HCT116 (cell line): ENCODE measurements at regions not wholly inside any gene's neighbourhood (a gene's known extent, or its start where the extent isn't known, plus 50 kb on each side); places are given as distances from the start of the nearest gene placed in this dataset.

Experiments
- ATAC-seq: fragments of 200-7000 bp; cut with Tn5 transposase; 2 replicates; pipeline ENCODE4 v1.9.1; 2020; ENCODE audit warnings: mild to moderate bottlenecking, moderate library complexity
- BruUV-seq: library from RNA; stranded (reverse); fragments of 400-500 nt; replicated peaks from 2 replicates; lab custom pipeline; 2021; lab: Mats Ljungman, UMichigan
- CTCF ChIA-PET: fragments of 300-600 bp; sonication (Branson Sonifier 250); formaldehyde crosslinking; loops from one replicate; lab custom pipeline; 2021; ENCODE audit warnings: antibody characterized with exemption; lab: Charles Lee
- POLR2A ChIA-PET: fragments of 300-600, 350-600 bp; sonication (Branson Sonifier 250); formaldehyde crosslinking; loops from one replicate; lab custom pipeline; 2021; ENCODE audit warnings: antibody characterized with exemption; lab: Charles Lee
- RAD21 ChIA-PET, 2 experiments: fragments of 300-600 bp; sonication (Branson Sonifier 250); formaldehyde crosslinking; loops; one replicate each; lab custom pipeline; 2023; ENCODE audit warnings: low total read pairs in 2 of 2; ENCODE audit not compliant: uncharacterized antibody in 2 of 2, unreplicated experiment in 2 of 2, low non-redundant PET in 1 of 2; lab: Charles Lee
- DNase-seq: peaks from one replicate; pipeline ENCODE4 v3.0.0-alpha.2; 2010; ENCODE audit warnings: low read depth, low spot score
- H2AFZ ChIP-seq: fragments of 200-600 bp; shearing (Covaris generic), sonication (generic); 2 replicates; pipeline ENCODE4 v1.6.1; 2017; ENCODE audit warnings: low read depth, mixed run types, mixed read lengths, antibody characterized with exemption, low read length; ENCODE audit not compliant: poor library complexity, severe bottlenecking
- H3K27ac ChIP-seq: 2 replicates; pipeline ENCODE4 v1.5.1; 2012; ENCODE audit warnings: low read depth, low read length
- H3K27me3 ChIP-seq: fragments of 200-600 bp; sonication (generic); 2 replicates; pipeline ENCODE4 v1.6.1; 2016; ENCODE audit warnings: mixed run types, low read length, mixed read lengths; ENCODE audit not compliant: insufficient read depth
- H3K36me3 ChIP-seq, 2 experiments: fragments of 200-500 bp in 1 of 2; fragments of 200-600 bp in 1 of 2; sonication (Bioruptor generic) in 1 of 2; sonication (generic) in 1 of 2; 2 replicates each; pipeline versions ENCODE4 v1.5.1 to v1.6.1; 2014 to 2016; ENCODE audit warnings: low read length in 2 of 2, inconsistent platforms in 1 of 2, mixed read lengths in 1 of 2, mixed run types in 1 of 2; ENCODE audit not compliant: insufficient read depth in 2 of 2, control insufficient read depth in 1 of 2
- H3K4me1 ChIP-seq, 2 experiments: fragments of 200-600 bp in 1 of 2; sonication (generic) in 1 of 2; 2 replicates each; pipeline versions ENCODE4 v1.5.1 to v1.6.1; 2012 to 2017; ENCODE audit warnings: low read length in 2 of 2, inconsistent platforms in 1 of 2, mild to moderate bottlenecking in 1 of 2, mixed read lengths in 1 of 2, mixed run types in 1 of 2, moderate library complexity in 1 of 2; ENCODE audit not compliant: insufficient read depth in 2 of 2, control insufficient read depth in 1 of 2
- H3K4me2 ChIP-seq: fragments of 200-600 bp; sonication (generic); 2 replicates; pipeline ENCODE4 v1.6.1; 2017; ENCODE audit warnings: mixed run types, low read length, mixed read lengths
- H3K4me3 ChIP-seq, 2 experiments: fragments of 200-600 bp in 1 of 2; sonication (generic) in 1 of 2; replicated peaks in 1 of 2; 2 replicates each; pipeline ENCODE4 v1.5.1; 2011 to 2016; ENCODE audit warnings: low read length in 2 of 2, control low read depth in 1 of 2, low read depth in 1 of 2, mild to moderate bottlenecking in 1 of 2, mixed read lengths in 1 of 2, mixed run types in 1 of 2
- H3K79me2 ChIP-seq: fragments of 200-600 bp; sonication (generic); 2 replicates; pipeline ENCODE4 v1.6.1; 2017; ENCODE audit warnings: mild to moderate bottlenecking, mixed run types, low read length, moderate library complexity, mixed read lengths; ENCODE audit not compliant: insufficient read depth
- H3K9ac ChIP-seq: fragments of 200-600 bp; sonication (generic); 2 replicates; pipeline ENCODE4 v1.6.1; 2016; ENCODE audit warnings: low read length, mixed read lengths
- H3K9me2 ChIP-seq: fragments of 200-600 bp; sonication (generic), shearing (Covaris generic); 2 replicates; pipeline ENCODE4 v1.6.1; 2017; ENCODE audit warnings: mixed run types, mild to moderate bottlenecking, moderate library complexity; ENCODE audit not compliant: insufficient read depth
- H3K9me3 ChIP-seq, 2 experiments: fragments of 200-500 bp in 1 of 2; fragments of 200-600 bp in 1 of 2; sonication (Bioruptor generic) in 1 of 2; sonication (generic) in 1 of 2; 2 replicates each; pipeline ENCODE4 v1.6.1; 2014 to 2017; ENCODE audit warnings: low read length in 2 of 2, mixed read lengths in 2 of 2, inconsistent platforms in 1 of 2, low read depth in 1 of 2, mild to moderate bottlenecking in 1 of 2, mixed run types in 1 of 2, moderate library complexity in 1 of 2; ENCODE audit not compliant: control insufficient read depth in 1 of 2, insufficient read depth in 1 of 2
- H4K20me1 ChIP-seq: fragments of 200-600 bp; sonication (generic), shearing (Covaris generic); 2 replicates; pipeline ENCODE4 v1.6.1; 2017; ENCODE audit warnings: mixed run types, mild to moderate bottlenecking, moderate library complexity; ENCODE audit not compliant: insufficient read depth
- CBX3 ChIP-seq: IDR thresholded peaks from 2 replicates; pipeline ENCODE4 v1.6.1; 2012; ENCODE audit warnings: low read depth
- CEBPB ChIP-seq: IDR thresholded peaks from 2 replicates; pipeline ENCODE4 v1.6.1; 2012; ENCODE audit warnings: low read depth
- EGR1 ChIP-seq: IDR thresholded peaks from 2 replicates; pipeline ENCODE4 v1.6.1; 2012; ENCODE audit warnings: low read depth
- EZH2 ChIP-seq: fragments of 200-600 bp; sonication (generic); IDR thresholded peaks from 2 replicates; pipeline ENCODE4 v1.6.1; 2017; ENCODE audit warnings: antibody characterized with exemption, mixed run types
- EZH2phosphoT487 ChIP-seq: fragments of 200-600 bp; IDR thresholded peaks from 2 replicates; pipeline ENCODE4 v1.6.1; 2018; ENCODE audit warnings: antibody characterized with exemption, borderline replicate concordance
- POLR2AphosphoS5 ChIP-seq: IDR thresholded peaks from 2 replicates; pipeline ENCODE4 v1.6.1; 2011; ENCODE audit warnings: mild to moderate bottlenecking, low read depth, low read length, moderate library complexity
- RAD21 ChIP-seq: IDR thresholded peaks from 2 replicates; pipeline ENCODE4 v1.6.1; 2012; ENCODE audit warnings: low read depth, mild to moderate bottlenecking
- SIN3A ChIP-seq: IDR thresholded peaks from 2 replicates; pipeline ENCODE4 v1.6.1; 2012; ENCODE audit warnings: low read depth
- SP1 ChIP-seq: IDR thresholded peaks from 2 replicates; pipeline ENCODE4 v1.6.1; 2012; ENCODE audit warnings: low read depth
- TCF7L2 ChIP-seq: IDR thresholded peaks from 2 replicates; pipeline ENCODE4 v1.7.0; 2011; ENCODE audit warnings: borderline replicate concordance, inconsistent platforms; ENCODE audit not compliant: insufficient read depth, insufficient read length; ENCODE audit errors: extremely low read depth
- ZNF274 ChIP-seq: fragments of 200-500 bp; sonication (Bioruptor generic); IDR thresholded peaks from 2 replicates; pipeline ENCODE4 v1.6.1; 2014; ENCODE audit warnings: mild to moderate bottlenecking, low read depth, low read length, inconsistent platforms
- intact Hi-C: fragments of 100-400 bp; cut with micrococcal nuclease; formaldehyde crosslinking; loops from 2 replicates; pipeline ENCODE4 v1.10.0; 2022
- TF ChIP-seq, protein P1 (sequence below), 3 experiments: fragments of 200-600 bp in 1 of 3; sonication (generic) in 1 of 3; IDR thresholded peaks in 2 of 3; conservative IDR thresholded peaks in 1 of 3; 2 replicates each; pipeline ENCODE4 v1.5.1; 2012 to 2017; ENCODE audit warnings: low read depth in 2 of 3, low read length in 2 of 3, antibody characterized with exemption in 1 of 3, borderline replicate concordance in 1 of 3, control low read depth in 1 of 3, mild to moderate bottlenecking in 1 of 3, mixed read lengths in 1 of 3, mixed run types in 1 of 3, moderate library complexity in 1 of 3; ENCODE audit not compliant: insufficient read depth in 1 of 3
- TF ChIP-seq, protein P2 (sequence below): IDR thresholded peaks from 2 replicates; pipeline ENCODE4 v1.6.1; 2012
- TF ChIP-seq, protein P3 (sequence below): IDR thresholded peaks from 2 replicates; pipeline ENCODE4 v1.6.1; 2011; ENCODE audit warnings: mild to moderate bottlenecking, low read length, moderate library complexity; ENCODE audit not compliant: insufficient replicate concordance; ENCODE audit errors: extremely low read depth
- TF ChIP-seq, protein P4 (sequence below): IDR thresholded peaks from 2 replicates; pipeline ENCODE4 v1.6.1; 2012

DNA sequence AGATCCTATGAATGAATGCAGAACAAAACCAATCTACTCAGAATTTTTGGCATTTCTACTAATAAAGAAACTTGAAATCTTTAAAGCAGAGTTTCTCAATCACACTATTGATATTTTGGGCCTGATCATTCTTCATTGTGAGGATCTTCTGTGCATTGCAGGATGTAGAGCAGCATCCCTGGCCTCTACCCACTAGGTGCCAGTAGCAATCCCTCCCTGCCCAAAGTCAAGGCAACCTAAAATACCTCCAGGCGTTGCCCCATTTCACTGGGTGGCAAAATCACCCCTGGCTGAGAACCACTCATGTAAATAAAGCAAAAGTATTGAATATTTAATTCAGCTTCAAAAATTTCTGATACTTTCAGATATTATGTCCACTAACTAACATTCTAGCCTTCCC, 213.0 kb downstream of the SP3 start:
- no peaks in the 10 kb centered on the region for H3K4me1 ChIP-seq
- no peaks in the 10 kb centered on the region for H3K9me2 ChIP-seq
- no peak overlapping the region for H3K9ac ChIP-seq
- intact Hi-C loops = loop anchor here (5.0 to 10.0 kb wide), 2 partner anchors 303 to 595 kb away; no protein-coding TSS in a partner anchor
- H3K27me3 ChIP-seq = no peaks in the 10 kb centered on the region
- ATAC-seq (peak; percentile 84), DNase-seq (peak; percentile 13)
- no peak overlapping the region for H3K4me2 ChIP-seq
- H3K27ac ChIP-seq = no peak overlapping the region
- no peak overlapping the region for H3K4me3 ChIP-seq
- BruUV-seq = no TSS peak
- ChIA-PET CTCF (no interaction called here), RAD21 (no interaction called here), POLR2A (no interaction called here)
- TF ChIP-seq, protein P1, sequence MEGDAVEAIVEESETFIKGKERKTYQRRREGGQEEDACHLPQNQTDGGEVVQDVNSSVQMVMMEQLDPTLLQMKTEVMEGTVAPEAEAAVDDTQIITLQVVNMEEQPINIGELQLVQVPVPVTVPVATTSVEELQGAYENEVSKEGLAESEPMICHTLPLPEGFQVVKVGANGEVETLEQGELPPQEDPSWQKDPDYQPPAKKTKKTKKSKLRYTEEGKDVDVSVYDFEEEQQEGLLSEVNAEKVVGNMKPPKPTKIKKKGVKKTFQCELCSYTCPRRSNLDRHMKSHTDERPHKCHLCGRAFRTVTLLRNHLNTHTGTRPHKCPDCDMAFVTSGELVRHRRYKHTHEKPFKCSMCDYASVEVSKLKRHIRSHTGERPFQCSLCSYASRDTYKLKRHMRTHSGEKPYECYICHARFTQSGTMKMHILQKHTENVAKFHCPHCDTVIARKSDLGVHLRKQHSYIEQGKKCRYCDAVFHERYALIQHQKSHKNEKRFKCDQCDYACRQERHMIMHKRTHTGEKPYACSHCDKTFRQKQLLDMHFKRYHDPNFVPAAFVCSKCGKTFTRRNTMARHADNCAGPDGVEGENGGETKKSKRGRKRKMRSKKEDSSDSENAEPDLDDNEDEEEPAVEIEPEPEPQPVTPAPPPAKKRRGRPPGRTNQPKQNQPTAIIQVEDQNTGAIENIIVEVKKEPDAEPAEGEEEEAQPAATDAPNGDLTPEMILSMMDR (IDR thresholded peaks at IDR 0.05 in 2 of 3, conservative IDR thresholded peaks at IDR 0.05 in 1 of 3; ENCODE audit: borderline replicate concordance in 1 of 3, insufficient read depth in 1 of 3, low read depth in 2 of 3, low read length in 2 of 3) = peak; percentile 34 to 56 (median 55); a peak in 4 of 6 replicates
- TF ChIP-seq RAD21 = peak; percentile 71
- TF ChIP-seq CBX3 = no peak
- H3K79me2 ChIP-seq = no peaks in the 10 kb centered on the region
- no peak overlapping the region for H2AFZ ChIP-seq
- no peaks in the 10 kb centered on the region for H3K36me3 ChIP-seq
- no peaks in the 10 kb centered on the region for H3K9me3 ChIP-seq
- H4K20me1 ChIP-seq = no peaks in the 10 kb centered on the region

DNA sequence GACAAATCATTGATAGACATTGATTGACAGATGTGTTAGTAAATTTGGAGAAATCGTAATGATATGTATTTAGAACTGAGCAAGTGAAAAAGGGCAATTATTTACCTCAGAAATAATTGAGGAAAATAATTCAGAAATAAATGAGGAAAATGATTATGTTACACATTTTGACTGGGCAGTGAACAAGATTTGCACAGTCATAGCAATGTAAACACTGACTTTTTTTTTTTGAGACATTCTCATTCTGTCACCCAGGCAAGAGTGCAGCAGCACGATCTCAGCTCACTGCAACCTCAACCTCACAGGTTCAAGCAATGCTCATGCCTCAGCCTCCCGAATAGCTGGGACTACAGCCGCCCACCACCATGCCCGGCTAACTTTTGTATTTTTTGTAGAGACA, 211.7 kb downstream of the SP3 start:
- Histone ChIP-seq H3K9me2 (no peaks in the 10 kb centered on the region), H3K36me3 (no peaks in the 10 kb centered on the region), H3K4me1 (no peaks in the 10 kb centered on the region), H3K9me3 (no peaks in the 10 kb centered on the region), H3K4me3 (no peak overlapping the region), H3K4me2 (no peak overlapping the region), H3K27ac (no peak overlapping the region), H2AFZ (no peak overlapping the region), H4K20me1 (no peaks in the 10 kb centered on the region), H3K9ac (no peak overlapping the region), H3K27me3 (no peaks in the 10 kb centered on the region), H3K79me2 (no peaks in the 10 kb centered on the region)
- BruUV-seq = no TSS peak
- RAD21 ChIA-PET = no interaction called here
- ATAC-seq (no peak), DNase-seq (no peak)
- POLR2A ChIA-PET = no interaction called here
- CTCF ChIA-PET = no interaction called here
- intact Hi-C loops = loop anchor here (5.0 to 10.0 kb wide), 2 partner anchors 301 to 594 kb away; no protein-coding TSS in a partner anchor
- no peak for TF ChIP-seq CEBPB
- no peak for TF ChIP-seq SP1
- no peak for TF ChIP-seq TCF7L2
- no peak for TF ChIP-seq ZNF274
- TF ChIP-seq EZH2phosphoT487 = no peak
- no peak for TF ChIP-seq SIN3A
- TF ChIP-seq, protein P2, sequence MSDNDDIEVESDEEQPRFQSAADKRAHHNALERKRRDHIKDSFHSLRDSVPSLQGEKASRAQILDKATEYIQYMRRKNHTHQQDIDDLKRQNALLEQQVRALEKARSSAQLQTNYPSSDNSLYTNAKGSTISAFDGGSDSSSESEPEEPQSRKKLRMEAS = no peak
- TF ChIP-seq, protein P3, sequence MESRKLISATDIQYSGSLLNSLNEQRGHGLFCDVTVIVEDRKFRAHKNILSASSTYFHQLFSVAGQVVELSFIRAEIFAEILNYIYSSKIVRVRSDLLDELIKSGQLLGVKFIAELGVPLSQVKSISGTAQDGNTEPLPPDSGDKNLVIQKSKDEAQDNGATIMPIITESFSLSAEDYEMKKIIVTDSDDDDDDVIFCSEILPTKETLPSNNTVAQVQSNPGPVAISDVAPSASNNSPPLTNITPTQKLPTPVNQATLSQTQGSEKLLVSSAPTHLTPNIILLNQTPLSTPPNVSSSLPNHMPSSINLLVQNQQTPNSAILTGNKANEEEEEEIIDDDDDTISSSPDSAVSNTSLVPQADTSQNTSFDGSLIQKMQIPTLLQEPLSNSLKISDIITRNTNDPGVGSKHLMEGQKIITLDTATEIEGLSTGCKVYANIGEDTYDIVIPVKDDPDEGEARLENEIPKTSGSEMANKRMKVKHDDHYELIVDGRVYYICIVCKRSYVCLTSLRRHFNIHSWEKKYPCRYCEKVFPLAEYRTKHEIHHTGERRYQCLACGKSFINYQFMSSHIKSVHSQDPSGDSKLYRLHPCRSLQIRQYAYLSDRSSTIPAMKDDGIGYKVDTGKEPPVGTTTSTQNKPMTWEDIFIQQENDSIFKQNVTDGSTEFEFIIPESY = no peak
- no peak for TF ChIP-seq CBX3
- no peak for TF ChIP-seq POLR2AphosphoS5
- TF ChIP-seq EZH2 = no peak
- TF ChIP-seq, protein P4, sequence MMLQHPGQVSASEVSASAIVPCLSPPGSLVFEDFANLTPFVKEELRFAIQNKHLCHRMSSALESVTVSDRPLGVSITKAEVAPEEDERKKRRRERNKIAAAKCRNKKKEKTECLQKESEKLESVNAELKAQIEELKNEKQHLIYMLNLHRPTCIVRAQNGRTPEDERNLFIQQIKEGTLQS = no peak
- no peak for TF ChIP-seq EGR1
